T-helper 1 cell (primary cell): ENCODE measurements at regions not wholly inside any gene's neighbourhood (a gene's known extent, or its start where the extent isn't known, plus 50 kb on each side); places are given as distances from the start of the nearest gene placed in this dataset.
A peak's percentile ranks its signal among the peaks of the same experiment; 100 is the strongest.
"Not testable (repeated sequence)": the region's sequence is repeated elsewhere in the genome, so short reads cannot be mapped to it uniquely, and the experiment has no call there.

Experiments
- DNase-seq, 5 donors: peaks; one replicate each; pipeline ENCODE4 v3.0.0-alpha.2; 2012 to 2020

DNA sequence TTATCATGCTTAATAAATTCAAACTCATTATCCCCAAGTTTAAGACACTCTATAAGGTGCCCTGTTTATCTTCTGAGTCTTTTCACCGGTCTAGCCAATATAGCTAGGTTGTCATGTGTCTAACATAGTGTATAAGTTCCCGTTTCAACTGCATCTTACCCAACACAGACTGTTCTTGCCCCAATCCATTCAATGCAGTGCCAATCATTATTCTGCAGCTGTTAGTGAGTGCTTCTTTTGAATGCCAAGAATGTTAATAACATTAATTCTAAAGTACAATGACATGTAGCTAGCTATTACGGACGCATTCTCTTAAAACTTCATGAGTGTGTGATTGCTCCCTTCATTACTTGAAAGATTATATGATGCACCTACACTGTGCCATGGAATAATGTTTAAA, 646.4 kb upstream of the NR2F2 start:
- no peak for DNase-seq

DNA sequence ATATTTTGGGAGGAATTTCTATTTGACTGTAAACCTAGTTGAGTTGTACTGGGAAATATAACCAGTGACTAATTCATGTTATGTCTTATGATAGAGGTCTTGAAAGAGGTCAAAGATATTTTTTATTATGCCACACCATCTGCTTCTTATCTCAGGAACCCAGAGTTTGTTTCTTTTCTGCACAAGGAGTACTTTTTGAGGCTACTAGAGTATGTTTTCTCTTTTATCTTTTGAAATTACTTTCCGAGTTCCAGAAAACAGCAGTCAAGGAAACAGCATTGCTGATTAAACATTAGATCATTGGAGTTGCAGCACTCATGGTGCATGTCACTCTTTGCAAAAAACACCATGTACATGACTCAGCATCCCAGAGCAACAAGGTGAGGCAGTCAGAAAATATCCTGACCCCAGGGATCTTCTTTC, 645.8 kb upstream of the NR2F2 start:
- no peak for DNase-seq

DNA sequence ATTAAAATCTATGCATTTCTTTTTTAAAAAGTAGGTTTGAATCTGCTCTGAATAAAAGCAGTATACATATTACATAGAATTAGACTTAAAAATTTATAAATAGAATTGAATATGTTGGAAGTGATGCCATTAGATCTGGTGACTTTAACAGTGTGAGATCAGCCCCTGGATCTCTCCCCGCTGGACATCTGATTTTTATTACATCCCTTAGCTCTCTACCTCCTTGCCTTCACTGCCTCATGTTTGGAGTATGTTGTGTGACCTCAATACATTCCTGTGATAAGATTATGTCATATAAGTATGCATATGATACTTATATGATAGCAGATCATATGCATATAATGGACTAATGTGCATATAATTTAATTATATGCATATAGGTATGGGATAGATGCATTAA, 643.4 kb upstream of the NR2F2 start:
- DNase-seq: no peak

DNA sequence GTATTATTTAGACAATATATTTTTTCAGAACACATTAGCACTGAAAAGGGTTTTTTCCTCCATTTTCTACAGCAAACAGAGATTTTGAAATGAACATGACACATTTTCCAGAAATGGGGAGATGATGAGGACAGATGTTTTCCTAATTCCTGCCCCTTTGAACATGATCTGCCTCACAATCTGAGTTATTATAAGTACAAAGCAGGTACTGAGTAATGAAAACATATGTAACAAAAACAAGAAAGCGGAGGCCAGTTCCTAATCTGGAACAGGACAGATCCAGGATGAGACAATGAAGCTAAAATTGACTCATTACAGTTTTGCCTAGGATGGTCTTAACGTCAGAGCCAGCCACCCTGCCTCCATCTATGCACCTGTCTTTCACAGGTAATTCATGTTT, 642.8 kb upstream of the NR2F2 start:
- no peak for DNase-seq

DNA sequence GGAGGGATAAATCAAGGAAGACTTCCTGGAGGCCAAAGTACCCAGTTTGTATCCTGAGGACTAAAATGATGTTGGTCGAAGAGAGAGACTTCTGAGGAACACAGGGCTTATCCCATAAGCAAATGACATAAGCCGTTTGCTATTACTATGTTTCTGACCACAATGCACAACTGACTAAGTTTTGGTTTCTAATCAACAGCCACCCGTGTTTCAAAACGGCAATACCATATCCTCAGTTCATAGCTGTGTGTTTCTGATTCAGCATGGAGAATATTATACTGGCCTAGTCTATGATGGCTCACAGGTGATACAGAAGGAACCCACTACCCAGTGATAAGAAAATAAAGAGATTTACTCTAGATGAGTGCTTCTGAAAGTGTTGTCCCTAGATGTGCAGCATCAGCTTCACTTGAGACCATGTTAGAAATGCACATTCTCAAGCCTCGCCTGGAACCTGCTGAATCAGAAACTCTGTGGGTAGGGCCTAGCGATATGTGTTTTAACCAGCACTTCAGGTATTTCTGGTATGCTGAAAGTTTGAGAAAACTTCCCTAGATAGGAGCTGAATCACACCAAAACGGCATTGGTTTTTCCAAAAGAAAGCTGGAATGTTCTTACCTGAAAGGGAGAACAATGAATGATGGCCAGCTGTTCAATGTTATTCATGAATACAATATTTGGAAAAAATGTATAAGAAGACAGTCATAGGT, 639.7 kb upstream of the NR2F2 start:
- peak in 1 of 5 donors; percentile 20 for DNase-seq

DNA sequence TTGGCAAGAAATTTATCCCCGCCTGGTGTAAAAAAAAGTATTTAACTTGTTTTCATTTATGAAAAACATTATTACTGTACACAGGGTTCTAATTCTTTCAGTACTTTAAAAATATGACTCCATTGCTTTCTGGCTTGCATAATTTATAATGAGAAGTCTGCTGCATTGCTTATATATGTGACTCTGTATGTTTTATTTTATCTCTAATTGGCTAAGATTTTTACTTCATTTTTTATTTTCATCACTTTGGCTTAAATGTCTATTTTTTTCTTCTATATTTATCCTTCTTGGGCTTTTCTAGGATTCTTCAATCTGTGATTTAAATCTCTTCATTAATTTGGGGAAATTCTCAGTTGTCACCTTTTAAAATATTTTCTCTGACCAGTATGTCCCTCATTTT, 636.6 kb upstream of the NR2F2 start:
- DNase-seq: no peak

DNA sequence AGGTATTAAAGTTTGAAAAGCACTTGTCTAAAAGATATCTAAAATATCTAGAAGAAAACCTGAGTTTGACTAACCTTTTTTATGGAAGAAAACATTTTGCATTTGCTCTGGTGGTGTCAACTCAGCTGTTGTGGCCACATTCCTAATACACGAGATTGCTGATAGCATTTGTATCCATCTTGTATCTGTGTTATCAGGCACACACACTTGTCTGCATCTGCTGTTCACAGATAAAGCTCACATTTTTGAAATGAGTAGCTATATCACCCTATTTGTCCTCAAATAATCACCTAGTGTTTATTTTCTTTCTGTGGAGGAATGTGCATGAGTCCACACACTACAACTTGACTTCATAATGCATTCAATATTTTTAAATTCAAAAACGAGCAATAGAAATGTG, 632.3 kb upstream of the NR2F2 start:
- no peak for DNase-seq

DNA sequence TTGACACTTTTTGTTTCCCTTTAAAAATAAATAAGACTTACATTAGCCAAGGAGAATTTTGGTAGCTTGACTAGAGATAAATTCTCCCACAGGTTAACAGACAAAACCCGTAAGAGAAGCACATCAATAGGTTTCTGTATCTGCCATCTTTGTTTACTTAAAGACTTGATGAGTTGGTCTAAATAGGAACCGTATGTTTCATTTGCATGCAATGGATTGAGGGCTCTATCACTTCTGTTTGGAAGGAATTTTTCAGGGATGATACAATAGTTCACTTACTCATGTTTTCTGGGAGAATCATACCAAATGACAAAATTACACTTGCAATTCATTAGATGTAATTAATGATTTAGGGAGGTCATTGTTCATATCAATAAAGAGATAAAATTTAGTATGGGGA, 631.5 kb upstream of the NR2F2 start:
- no peak for DNase-seq

DNA sequence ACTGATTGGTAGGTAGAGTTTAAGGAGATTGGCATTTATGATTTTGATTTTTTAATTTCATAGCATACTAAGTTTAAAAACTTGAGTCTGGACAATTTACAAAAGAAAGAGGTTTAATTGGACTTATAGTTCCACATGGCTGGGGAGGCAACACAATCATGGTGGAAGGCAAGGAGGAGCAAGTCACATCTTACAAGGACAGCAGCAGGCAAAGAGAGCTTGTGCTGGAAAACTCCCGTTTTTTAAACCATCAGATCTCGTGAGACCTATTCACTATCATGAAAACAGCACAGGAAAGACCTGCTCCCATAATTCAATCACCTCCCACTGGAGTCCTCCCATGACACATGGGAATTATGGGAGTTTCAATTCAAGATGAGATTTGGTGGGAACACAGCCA, 630.9 kb upstream of the NR2F2 start:
- no peak for DNase-seq

DNA sequence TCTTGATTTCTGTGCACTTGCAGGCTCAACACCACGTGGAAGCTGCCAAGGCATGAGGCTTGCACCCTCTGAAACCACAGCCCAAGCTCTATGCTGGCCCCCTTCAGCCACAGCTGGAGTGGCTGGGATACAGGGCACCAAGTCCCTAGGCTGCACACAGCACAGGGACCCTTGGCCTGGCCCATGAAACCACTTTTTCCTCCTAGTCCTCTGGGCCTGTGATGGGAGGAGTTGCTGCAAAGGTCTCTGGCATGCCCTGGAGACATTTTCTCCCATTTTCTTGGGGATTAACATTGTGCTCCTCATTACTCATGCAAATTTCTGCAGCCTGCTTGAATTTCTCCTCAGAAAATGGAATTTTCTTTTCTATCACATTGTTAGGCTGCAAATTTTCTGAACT, 629.8 kb upstream of the NR2F2 start:
- not testable (repeated sequence) for DNase-seq

DNA sequence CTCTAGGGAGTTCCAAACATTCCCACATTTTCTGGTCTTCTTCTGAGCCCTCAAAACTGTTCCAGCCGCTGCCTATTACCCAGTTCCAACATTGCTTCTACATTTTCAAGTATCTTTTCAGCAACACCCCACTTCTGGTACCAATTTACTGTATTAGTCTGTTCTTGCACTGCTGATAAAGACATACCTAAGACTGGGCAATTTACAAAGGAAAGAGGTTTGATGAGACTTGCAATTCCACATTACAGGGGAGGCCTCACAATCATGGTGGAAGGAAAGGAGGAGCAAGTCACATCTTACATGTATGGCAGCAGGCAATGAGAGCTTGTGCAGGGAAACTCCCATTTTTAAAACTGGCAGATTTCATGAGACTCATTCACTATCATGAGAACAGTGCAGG, 629.1 kb upstream of the NR2F2 start:
- no peak for DNase-seq

DNA sequence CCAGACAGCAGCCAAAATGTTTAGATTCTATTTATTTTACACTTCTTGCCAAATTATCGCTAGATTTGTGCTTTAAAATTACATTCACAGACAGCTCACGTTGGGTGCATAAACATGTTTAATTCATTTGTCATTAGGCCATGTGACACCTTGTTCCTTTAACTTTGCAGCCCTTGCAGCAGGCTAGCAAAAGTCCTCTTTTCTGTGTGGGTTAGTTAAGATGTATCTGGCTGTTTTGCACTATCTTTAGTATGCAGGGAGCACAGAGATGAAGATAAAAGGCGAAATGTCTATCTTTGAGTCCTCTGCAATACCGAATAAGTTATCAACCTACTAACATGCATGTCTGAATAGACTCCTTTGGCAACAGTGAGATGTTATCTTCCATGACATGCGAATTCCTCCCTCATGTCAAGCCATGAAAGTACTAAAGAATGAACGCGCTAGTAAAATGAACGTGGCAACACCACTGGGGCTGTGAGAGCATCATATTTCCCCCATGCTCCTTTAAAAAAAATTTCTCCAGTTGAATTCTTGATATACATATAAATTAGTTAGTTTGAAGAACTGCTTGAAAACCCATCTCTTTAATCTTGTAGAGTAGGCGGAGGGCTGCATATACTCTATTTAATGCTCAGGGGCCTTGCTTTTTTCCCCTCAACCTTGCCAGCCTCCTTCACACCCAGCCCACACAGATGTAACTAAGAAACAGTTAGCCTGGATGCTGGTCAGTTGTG, 620.4 kb upstream of the NR2F2 start:
- DNase-seq: no peak

DNA sequence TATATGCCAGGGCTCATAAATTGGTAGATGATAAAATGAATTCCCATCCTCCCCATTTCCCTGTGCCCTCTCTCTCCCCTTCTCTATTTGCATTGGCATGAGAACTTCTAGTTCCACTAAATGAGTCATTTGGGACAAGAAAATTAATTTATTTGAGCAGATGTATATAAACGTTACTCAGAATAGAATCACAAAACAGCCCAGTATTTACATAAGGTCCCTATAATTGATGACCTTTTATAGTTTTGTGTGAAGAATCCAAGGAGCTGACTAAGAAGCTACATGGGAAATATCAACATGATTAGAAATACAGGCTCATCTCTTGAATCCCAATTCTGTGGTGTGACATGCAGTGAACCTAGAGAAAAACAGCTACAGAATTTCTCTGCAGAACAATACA, 617.7 kb upstream of the NR2F2 start:
- DNase-seq: no peak

DNA sequence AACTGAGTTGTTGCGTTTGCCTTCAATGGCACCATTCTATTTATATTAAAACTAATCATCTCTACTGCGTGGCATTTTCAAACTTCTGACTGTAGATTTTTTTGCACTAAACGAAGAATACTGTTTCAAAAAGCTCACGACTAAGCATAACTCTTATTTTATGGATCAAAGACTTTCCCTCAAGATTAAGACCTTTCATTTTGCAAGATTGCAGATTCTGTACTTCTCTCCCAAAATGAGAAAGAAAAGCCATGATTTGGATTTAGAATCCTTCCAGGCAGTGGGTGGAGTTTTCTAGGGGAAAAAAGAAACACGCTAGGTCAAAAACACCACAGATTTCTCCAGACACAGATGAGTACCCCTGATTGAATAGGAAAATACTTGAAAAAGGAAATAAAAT, 617.2 kb upstream of the NR2F2 start:
- no peak for DNase-seq

DNA sequence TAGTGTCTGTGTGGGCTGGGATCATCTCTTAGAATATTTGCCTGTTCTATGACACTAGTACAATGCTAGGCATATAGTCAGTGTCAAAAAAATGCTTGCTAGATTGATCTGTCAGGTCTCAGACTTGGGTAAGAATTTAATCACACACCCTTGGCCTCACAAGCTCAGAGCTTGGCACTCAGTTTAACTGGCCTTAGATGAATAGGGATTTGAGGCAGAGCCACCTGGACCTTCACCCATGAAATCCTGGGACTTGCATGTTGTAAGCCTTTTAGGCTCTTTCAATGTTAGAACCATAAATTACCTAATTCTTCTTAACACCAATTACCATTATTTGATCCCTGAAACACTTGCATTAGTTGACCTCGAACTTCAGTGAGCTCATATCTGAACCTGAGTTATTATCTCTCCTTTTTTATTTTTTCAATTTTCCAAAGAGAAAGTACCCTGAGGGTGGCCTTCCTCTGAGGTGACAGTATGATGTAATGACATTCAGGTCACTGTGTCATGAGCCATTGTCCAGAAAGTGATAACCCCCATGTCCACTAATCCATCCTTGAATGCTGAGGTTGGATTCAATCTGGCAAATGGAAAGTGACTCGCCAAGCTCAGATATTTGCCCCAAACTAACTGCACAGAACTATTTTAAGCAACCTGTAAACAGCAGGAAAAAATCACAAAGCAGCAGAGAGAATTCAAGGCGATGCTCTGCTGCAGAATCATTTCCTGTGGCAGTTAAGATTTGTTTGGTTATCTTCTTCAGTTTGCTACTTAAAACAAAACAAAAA, 615.2 kb upstream of the NR2F2 start:
- no peak for DNase-seq

DNA sequence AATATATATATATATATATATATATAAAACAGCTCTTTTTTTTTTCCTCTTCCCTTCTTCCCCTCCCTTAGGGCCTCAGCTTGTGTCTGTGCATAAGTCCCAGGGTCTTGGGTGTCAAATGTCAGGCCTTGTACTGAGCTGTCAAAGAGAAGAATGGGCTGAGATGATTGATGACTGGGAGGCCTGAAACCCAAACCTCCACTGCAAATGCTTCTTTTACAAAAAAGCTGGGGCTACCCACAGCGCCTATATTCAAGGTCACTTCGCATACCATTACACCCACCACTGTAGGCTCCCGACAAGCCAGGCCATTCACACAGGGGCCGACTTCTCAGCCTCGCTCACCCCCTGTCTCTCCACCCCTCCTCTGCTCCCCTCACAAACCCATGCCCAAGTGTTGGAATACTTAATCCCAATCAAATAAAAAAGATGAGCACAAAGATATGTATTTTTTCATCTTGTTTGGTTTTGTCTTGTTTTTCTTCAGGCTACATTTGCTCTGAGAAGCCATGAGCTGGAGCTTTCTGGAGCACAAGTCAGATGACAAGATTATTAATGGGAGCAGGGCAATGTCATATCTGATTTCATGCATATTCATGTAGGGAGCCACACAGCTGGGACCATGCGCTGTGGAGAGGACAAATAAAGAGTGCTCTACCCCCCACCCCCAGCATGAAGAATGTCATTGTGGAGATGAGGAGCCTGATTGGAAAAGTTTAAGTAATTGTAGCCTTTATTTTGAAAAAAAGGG, 614.4 kb upstream of the NR2F2 start:
- DNase-seq: no peak

DNA sequence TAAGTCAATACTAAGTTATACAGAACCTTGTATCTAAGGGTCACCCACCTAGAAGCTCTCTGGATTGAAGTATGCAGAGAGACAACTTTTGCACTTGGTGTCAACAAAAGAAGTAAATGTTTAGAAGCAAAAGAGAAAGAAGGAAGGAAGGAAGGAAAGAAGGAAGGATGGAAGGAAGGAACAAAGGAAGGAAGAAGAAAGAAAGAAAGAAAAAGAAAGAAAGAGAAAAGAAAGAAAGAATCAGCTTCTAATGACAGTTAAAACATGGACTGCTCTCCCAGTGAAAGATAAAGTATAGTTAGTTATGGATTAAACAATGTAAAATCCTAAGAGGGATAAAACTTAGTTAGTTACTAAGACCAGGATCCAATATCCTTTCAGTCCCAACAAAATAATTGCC, 613.8 kb upstream of the NR2F2 start:
- DNase-seq: no peak

DNA sequence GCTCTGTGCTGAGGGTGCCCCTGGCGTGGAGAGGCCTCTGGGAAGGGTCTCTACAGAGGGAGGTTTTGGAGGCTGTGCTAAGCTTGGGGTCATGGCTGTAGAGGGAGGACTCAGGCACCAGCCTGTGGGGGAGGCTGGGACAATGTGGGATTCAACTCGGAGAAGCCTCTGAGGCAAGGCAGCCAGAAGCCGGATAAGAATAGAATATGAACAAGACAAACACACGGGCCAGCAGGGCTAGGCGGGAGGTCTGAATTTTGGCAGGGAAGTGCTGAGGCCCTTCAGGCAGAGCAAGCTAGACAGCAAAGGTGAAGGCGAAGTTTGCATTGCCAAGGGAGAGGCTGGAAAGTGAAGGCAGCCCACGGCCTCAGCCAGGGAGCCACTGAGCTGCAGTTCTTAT, 612.1 kb upstream of the NR2F2 start:
- no peak for DNase-seq

DNA sequence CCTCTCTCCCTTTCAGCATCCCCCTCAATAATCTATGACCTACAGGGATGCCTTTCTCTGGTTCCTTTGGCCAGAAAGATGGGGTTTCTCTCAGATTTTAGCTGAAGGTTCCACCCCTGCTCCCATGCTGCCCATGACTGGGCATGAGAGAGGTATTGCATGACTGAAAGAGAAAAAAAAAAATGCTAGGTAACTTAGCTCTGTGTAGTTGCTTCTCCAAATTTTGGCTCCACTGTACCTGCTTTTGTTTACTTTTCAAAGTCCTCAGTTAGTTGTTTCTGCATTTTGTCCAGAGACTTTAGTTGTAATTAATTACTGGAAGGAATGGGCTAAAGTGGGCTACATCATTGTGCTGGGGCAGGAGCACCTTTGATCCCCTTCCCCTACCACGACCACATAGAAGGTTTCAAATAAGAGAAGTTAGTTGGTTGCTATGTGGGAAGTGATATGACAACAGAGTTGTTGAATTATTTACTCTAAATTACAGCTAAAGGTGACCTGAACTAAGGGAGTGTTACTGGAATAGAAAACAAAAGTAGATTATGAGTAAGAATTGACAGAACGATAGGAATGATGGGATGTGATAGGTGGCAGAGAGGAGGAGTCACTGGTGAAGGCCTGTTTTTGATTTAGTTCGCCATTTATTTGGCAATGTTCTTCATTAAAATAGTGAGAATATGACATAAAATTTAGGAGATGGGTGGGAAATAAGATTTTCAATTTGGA, 605.4 kb upstream of the NR2F2 start:
- no peak for DNase-seq

DNA sequence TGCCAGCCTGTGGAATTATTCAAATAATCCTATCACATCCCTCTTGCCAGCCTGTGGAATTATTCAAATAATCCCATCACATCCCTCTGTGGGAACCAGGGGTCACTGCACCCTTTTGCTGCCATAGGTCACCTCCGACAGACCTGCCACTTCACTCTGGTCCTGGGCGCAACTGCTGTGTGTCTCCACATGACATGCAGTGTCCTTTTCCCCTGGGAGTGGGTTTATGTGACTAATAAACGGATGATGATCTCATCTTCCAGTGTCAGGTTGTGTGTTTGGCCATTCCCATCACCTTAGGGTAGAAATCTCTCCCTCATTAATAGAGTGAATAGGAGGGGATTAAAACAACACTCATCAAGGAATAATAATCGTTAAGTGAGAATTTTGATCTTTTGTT, 603.6 kb upstream of the NR2F2 start:
- DNase-seq: no peak

DNA sequence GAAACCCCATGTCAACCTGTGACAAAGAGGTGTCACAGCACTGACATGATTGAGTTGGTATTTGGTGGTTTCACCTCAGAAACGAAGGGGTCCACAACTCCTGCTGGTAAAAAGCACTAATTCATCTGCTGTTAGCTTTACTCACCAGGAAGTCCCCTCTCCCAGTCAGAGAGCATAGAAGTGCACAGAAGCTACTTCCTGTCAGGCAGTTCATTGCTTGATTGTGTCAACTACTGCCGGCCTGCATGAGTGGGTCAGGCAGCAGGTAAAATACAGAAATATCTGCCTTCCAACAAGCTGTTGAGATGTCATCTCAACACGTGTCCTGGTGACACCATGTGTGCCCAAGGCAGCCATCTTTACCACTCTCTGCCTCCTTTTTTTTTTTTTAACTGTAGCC, 596.6 kb upstream of the NR2F2 start:
- DNase-seq: peak in 1 of 5 donors; percentile 6
